ACC112 (cell line): ENCODE measurements at regions not wholly inside any gene's neighbourhood (a gene's known extent, or its start where the extent isn't known, plus 50 kb on each side); places are given as distances from the start of the nearest gene placed in this dataset.

ENCODE experiments used
- H2AFZ ChIP-seq: fragments of 200-600 bp; sonication (generic); one replicate; pipeline ENCODE4 v1.6.0; 2017; ENCODE audit warnings: antibody characterized with exemption, low read length; ENCODE audit not compliant: unreplicated experiment
- H3K27ac ChIP-seq: fragments of 200-600 bp; sonication (generic); 2 replicates; pipeline ENCODE4 v1.5.1; 2014; ENCODE audit warnings: low read depth, mild to moderate bottlenecking, antibody characterized with exemption, low read length, moderate library complexity
- H3K27me3 ChIP-seq: fragments of 200-600 bp; sonication (generic); 2 replicates; pipeline ENCODE4 v1.6.1; 2014; ENCODE audit warnings: mild to moderate bottlenecking, antibody characterized with exemption, low read length, moderate library complexity, mixed read lengths; ENCODE audit not compliant: insufficient read depth
- H3K36me3 ChIP-seq: fragments of 200-600 bp; sonication (generic); 2 replicates; pipeline ENCODE4 v1.6.1; 2016; ENCODE audit warnings: mild to moderate bottlenecking, antibody characterized with exemption, low read length, moderate library complexity, mixed read lengths; ENCODE audit not compliant: insufficient read depth
- H3K4me1 ChIP-seq: fragments of 200-600 bp; sonication (generic); one replicate; pipeline ENCODE4 v1.6.1; 2016; ENCODE audit warnings: low read length, mixed read lengths; ENCODE audit not compliant: insufficient read depth, unreplicated experiment, control insufficient read depth
- H3K4me3 ChIP-seq: fragments of 200-600 bp; sonication (generic); 2 replicates; pipeline ENCODE4 v1.5.1; 2014; ENCODE audit warnings: mild to moderate bottlenecking, low read depth, low read length
- H3K79me2 ChIP-seq: fragments of 200-600 bp; sonication (generic); one replicate; pipeline ENCODE4 v1.6.0; 2016; ENCODE audit warnings: low read length; ENCODE audit not compliant: control insufficient read depth, unreplicated experiment, insufficient read depth

GRCh38 chr2:64221935-64222334, 77.7 kb upstream of the PELI1 start:
- Histone ChIP-seq H3K27ac (no peak overlapping the region), H3K79me2 (no peaks in the 10 kb centered on the region), H3K4me3 (no peak overlapping the region), H3K4me1 (no peaks in the 10 kb centered on the region), H3K36me3 (no peaks in the 10 kb centered on the region), H2AFZ (no peak overlapping the region), H3K27me3 (peaks cover 31% of the 10 kb centered on the region)

- H2AFZ ChIP-seq, result no peak overlapping the region
- H3K27me3 ChIP-seq, result peaks cover 31% of the 10 kb centered on the region
- no peaks in the 10 kb centered on the region for H3K36me3 ChIP-seq
- no peak overlapping the region for H3K27ac ChIP-seq
- H3K4me1 ChIP-seq, result no peaks in the 10 kb centered on the region
- H3K79me2 ChIP-seq, result no peaks in the 10 kb centered on the region
- H3K4me3 ChIP-seq, result no peak overlapping the region
These were observed 78.1 kb upstream of the PELI1 start for GRCh38 chr2:64222351-64222750.

GRCh38 chr2:64223055-64223454, 78.8 kb upstream of the PELI1 start:
- peaks cover 31% of the 10 kb centered on the region for H3K27me3 ChIP-seq
- H3K4me1 ChIP-seq, result no peaks in the 10 kb centered on the region
- no peak overlapping the region for H2AFZ ChIP-seq
- H3K4me3 ChIP-seq, result no peak overlapping the region
- no peaks in the 10 kb centered on the region for H3K36me3 ChIP-seq
- no peaks in the 10 kb centered on the region for H3K79me2 ChIP-seq
- H3K27ac ChIP-seq, result no peak overlapping the region

- Histone ChIP-seq H3K36me3 (no peaks in the 10 kb centered on the region), H3K27me3 (peaks cover 31% of the 10 kb centered on the region), H3K79me2 (no peaks in the 10 kb centered on the region), H2AFZ (no peak overlapping the region), H3K4me1 (no peaks in the 10 kb centered on the region), H3K4me3 (no peak overlapping the region), H3K27ac (no peak overlapping the region)
These were observed 81.3 kb upstream of the PELI1 start for GRCh38 chr2:64225491-64225890.

GRCh38 chr2:64226611-64227010, 82.4 kb upstream of the PELI1 start:
- Histone ChIP-seq H2AFZ (no peak overlapping the region), H3K4me3 (no peak overlapping the region), H3K27ac (no peak overlapping the region), H3K27me3 (peaks cover 31% of the 10 kb centered on the region), H3K4me1 (no peaks in the 10 kb centered on the region), H3K79me2 (no peaks in the 10 kb centered on the region), H3K36me3 (no peaks in the 10 kb centered on the region)

- H3K4me3 ChIP-seq, result peak overlapping the region; percentile 62
- no peaks in the 10 kb centered on the region for H3K36me3 ChIP-seq
- H3K27me3 ChIP-seq, result peaks cover 26% of the 10 kb centered on the region
- H3K4me1 ChIP-seq, result no peaks in the 10 kb centered on the region
- no peaks in the 10 kb centered on the region for H3K79me2 ChIP-seq
- no peak overlapping the region for H3K27ac ChIP-seq
- H2AFZ ChIP-seq, result peak overlapping the region; percentile 63
These were observed 83.4 kb upstream of the PELI1 start for GRCh38 chr2:64227603-64228125.

- H3K27ac ChIP-seq, result no peak overlapping the region
- H3K4me1 ChIP-seq, result no peaks in the 10 kb centered on the region
- H3K36me3 ChIP-seq, result no peaks in the 10 kb centered on the region
- H2AFZ ChIP-seq, result peak overlapping the region; percentile 63
- H3K79me2 ChIP-seq, result no peaks in the 10 kb centered on the region
- H3K4me3 ChIP-seq, result peak overlapping the region; percentile 62
- peaks cover 25% of the 10 kb centered on the region for H3K27me3 ChIP-seq
These were observed 84.0 kb upstream of the PELI1 start for GRCh38 chr2:64228126-64228678.

GRCh38 chr2:64228918-64229317, 84.7 kb upstream of the PELI1 start:
- Histone ChIP-seq H3K36me3 (no peaks in the 10 kb centered on the region), H3K27me3 (peaks cover 27% of the 10 kb centered on the region), H2AFZ (no peak overlapping the region), H3K27ac (no peak overlapping the region), H3K4me3 (no peak overlapping the region; the same call in 1 of the 2 replicates), H3K79me2 (no peaks in the 10 kb centered on the region), H3K4me1 (no peaks in the 10 kb centered on the region)

- Histone ChIP-seq H3K36me3 (no peaks in the 10 kb centered on the region), H3K79me2 (no peaks in the 10 kb centered on the region), H2AFZ (no peak overlapping the region), H3K4me3 (no peak overlapping the region), H3K27me3 (peaks cover 27% of the 10 kb centered on the region), H3K4me1 (no peaks in the 10 kb centered on the region), H3K27ac (no peak overlapping the region)
These were observed 86.3 kb upstream of the PELI1 start for GRCh38 chr2:64230540-64230939.

- no peak overlapping the region for H2AFZ ChIP-seq
- no peak overlapping the region for H3K4me3 ChIP-seq
- H3K27me3 ChIP-seq, result peaks cover 27% of the 10 kb centered on the region
These were observed 88.0 kb upstream of the PELI1 start for GRCh38 chr2:64232266-64232665.

GRCh38 chr2:64233376-64233922, 89.2 kb upstream of the PELI1 start:
- no peaks in the 10 kb centered on the region for H3K4me1 ChIP-seq

More at GRCh38 chr2:64232266-64232665, 88.0 kb upstream of the PELI1 start:
- Histone ChIP-seq H3K27ac (no peak overlapping the region), H3K36me3 (no peaks in the 10 kb centered on the region), H3K79me2 (no peaks in the 10 kb centered on the region), H3K4me1 (no peaks in the 10 kb centered on the region)

More at GRCh38 chr2:64233376-64233922, 89.2 kb upstream of the PELI1 start:
- H3K27ac ChIP-seq, result no peak overlapping the region
- no peaks in the 10 kb centered on the region for H3K79me2 ChIP-seq
- no peaks in the 10 kb centered on the region for H3K36me3 ChIP-seq
- H3K4me3 ChIP-seq, result no peak overlapping the region
- H2AFZ ChIP-seq, result no peak overlapping the region
- H3K27me3 ChIP-seq, result peaks cover 27% of the 10 kb centered on the region
